ENCODE measurements at regions not wholly inside any gene's neighbourhood (a gene's known extent, or its start where the extent isn't known, plus 50 kb on each side); places are given as distances from the start of the nearest gene placed in this dataset.

GRCh38 chr10:1942478-1942877 lies 205.2 kb upstream of the ADARB2 start:
- intact Hi-C loops (cut with DNase I): no loop called here
- Histone ChIP-seq H3K4me3 (no peak overlapping the region), H3K27me3 (ENCODE audit: insufficient read depth in 3 of 3, low read length in 2 of 3) (no peaks in the 10 kb centered on the region), H3K4me1 (no peaks in the 10 kb centered on the region), H3K9me3 (no peaks in the 10 kb centered on the region), H3K36me3 (ENCODE audit: insufficient read depth in 1 of 2, low read depth in 1 of 2) (no peaks in the 10 kb centered on the region), H3K27ac (no peak overlapping the region)
- WGBS, 3 donors: 32 to 36% (median 33%) methylated on average over 7 of the region's 7 CpGs
- no peak for ATAC-seq
- TF ChIP-seq, protein P1, sequence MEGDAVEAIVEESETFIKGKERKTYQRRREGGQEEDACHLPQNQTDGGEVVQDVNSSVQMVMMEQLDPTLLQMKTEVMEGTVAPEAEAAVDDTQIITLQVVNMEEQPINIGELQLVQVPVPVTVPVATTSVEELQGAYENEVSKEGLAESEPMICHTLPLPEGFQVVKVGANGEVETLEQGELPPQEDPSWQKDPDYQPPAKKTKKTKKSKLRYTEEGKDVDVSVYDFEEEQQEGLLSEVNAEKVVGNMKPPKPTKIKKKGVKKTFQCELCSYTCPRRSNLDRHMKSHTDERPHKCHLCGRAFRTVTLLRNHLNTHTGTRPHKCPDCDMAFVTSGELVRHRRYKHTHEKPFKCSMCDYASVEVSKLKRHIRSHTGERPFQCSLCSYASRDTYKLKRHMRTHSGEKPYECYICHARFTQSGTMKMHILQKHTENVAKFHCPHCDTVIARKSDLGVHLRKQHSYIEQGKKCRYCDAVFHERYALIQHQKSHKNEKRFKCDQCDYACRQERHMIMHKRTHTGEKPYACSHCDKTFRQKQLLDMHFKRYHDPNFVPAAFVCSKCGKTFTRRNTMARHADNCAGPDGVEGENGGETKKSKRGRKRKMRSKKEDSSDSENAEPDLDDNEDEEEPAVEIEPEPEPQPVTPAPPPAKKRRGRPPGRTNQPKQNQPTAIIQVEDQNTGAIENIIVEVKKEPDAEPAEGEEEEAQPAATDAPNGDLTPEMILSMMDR (IDR thresholded peaks at IDR 0.05): no peak
- no peak for DNase-seq

DNA sequence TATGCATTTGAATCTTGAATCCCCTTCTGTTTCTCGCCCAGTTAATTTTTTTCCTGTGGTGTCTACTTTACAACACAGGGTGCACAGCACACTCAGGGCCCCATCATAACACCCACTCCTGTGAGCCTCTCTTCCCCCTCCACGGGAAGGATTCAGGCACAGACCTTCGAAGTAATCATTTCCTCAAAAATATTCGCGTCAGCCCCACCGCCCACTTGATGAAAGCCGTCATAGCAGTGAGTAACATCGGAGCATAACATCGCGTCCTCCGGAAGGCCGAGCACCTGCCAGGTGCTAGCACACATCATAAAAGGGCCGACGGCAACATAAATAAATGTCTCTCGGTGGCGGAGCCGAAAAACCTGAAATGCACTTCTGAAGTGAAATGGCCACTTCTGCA lies 201.7 kb upstream of the ADARB2 start:
- ATAC-seq (no peak), DNase-seq (no peak)
- Histone ChIP-seq H3K4me1 (no peaks in the 10 kb centered on the region), H3K36me3 (ENCODE audit: insufficient read depth in 1 of 2, low read depth in 1 of 2) (no peaks in the 10 kb centered on the region), H3K27me3 (ENCODE audit: insufficient read depth in 3 of 3, low read length in 2 of 3) (no peaks in the 10 kb centered on the region), H3K27ac (no peak overlapping the region), H3K9me3 (no peaks in the 10 kb centered on the region), H3K4me3 (no peak overlapping the region)
- TF ChIP-seq, protein P1 (IDR thresholded peaks at IDR 0.05): no peak
- WGBS, 3 donors: 83 to 87% (median 84%) methylated on average over 17 of the region's 17 CpGs
- intact Hi-C loops (cut with DNase I): no loop called here

DNA sequence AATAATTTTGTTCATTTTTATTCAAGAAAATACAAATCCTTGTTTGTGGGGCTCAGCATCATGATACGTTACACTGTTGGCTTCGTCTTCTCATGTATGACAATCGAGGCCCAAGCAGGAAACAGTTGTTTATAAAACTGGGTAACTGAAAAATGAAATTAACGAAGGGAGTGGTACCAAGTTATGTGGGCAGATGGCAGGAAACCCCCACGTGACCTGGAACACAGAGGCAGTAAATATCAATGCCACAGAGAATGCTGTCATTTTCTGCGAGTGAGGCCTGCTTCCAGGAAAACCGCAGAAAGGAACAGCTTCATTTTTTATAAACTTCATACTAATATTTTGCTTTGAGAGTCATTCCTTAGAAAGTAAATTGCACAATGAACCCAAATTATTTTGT lies 201.0 kb upstream of the ADARB2 start:
- no peak for DNase-seq
- Histone ChIP-seq H3K4me1 (no peaks in the 10 kb centered on the region), H3K9me3 (no peaks in the 10 kb centered on the region), H3K36me3 (ENCODE audit: insufficient read depth in 1 of 2, low read depth in 1 of 2) (no peaks in the 10 kb centered on the region), H3K27ac (no peak overlapping the region), H3K27me3 (ENCODE audit: insufficient read depth in 3 of 3, low read length in 2 of 3) (no peaks in the 10 kb centered on the region), H3K4me3 (no peak overlapping the region)
- WGBS, 3 donors: 44 to 51% (median 50%) methylated on average over 7 of the region's 7 CpGs
- TF ChIP-seq, protein P1 (IDR thresholded peaks at IDR 0.05): no peak
- no peak for ATAC-seq
- intact Hi-C loops (cut with DNase I): no loop called here

DNA sequence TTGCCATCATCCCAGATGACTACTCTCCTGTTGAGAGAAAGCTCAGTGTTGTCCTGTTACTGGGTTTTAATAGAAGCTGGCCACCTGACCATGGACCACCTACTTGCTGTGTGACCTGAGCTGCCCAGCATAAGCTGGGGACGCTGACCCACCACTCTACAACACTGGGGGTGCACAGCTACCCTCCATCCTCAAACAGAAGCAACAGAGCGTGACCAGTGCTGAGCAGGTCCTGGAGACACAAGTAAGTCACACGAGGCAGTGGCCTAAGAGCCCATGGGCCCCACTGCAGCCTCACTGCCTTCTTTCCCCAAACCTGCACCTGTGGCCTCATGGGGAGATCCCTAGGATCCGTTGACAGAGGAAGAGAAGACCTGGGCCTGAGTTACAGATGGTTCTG lies 198.6 kb upstream of the ADARB2 start:
- H3K27ac ChIP-seq: no peak overlapping the region
- WGBS, 3 donors: 60 to 69% (median 65%) methylated on average over 4 of the region's 4 CpGs
- ATAC-seq: no peak

DNA sequence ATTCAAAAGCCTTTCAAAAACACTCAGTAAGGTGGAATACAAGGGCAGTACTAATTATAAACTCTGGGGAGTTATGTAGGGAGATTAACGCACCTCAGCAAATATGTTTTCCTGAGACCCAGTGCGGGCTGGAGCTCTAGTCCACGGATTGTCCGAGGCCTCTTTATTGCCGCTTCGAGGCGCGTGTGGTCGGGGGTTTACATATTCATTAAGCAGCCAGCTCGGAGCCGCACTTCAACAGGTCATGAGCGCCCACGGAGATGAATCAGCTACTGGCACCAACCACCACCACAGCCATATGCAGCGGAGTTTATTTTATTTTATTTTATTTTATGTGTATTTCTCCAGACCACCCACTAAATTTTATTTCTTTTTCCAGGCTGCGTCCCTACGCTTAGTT lies 195.9 kb upstream of the ADARB2 start:
- no peak overlapping the region for H3K27ac ChIP-seq
- H3K9me3 ChIP-seq: no peaks in the 10 kb centered on the region
- no peak overlapping the region for H3K4me3 ChIP-seq
- TF ChIP-seq, protein P1 (IDR thresholded peaks at IDR 0.05): no peak
- ATAC-seq (no peak), DNase-seq (no peak)
- WGBS, 3 donors: 67 to 82% (median 71%) methylated on average over 16 of the region's 16 CpGs
- no peaks in the 10 kb centered on the region for H3K36me3 ChIP-seq (ENCODE audit: insufficient read depth in 1 of 2, low read depth in 1 of 2)
- intact Hi-C loops (cut with DNase I): no loop called here
- H3K4me1 ChIP-seq: no peaks in the 10 kb centered on the region
- no peaks in the 10 kb centered on the region for H3K27me3 ChIP-seq (ENCODE audit: insufficient read depth in 3 of 3, low read length in 2 of 3)

More for the DNA sequence above, 198.6 kb upstream of the ADARB2 start:
- no peak for DNase-seq
- H3K4me3 ChIP-seq: no peak overlapping the region
- intact Hi-C loops (cut with DNase I): no loop called here
- H3K36me3 ChIP-seq (ENCODE audit: insufficient read depth in 1 of 2, low read depth in 1 of 2): no peaks in the 10 kb centered on the region
- TF ChIP-seq, protein P1 (IDR thresholded peaks at IDR 0.05): no peak
- H3K9me3 ChIP-seq: no peaks in the 10 kb centered on the region
- no peaks in the 10 kb centered on the region for H3K27me3 ChIP-seq (ENCODE audit: insufficient read depth in 3 of 3, low read length in 2 of 3)
- no peaks in the 10 kb centered on the region for H3K4me1 ChIP-seq
